Vagina (tissue), 2 donors: ENCODE measurements at regions not wholly inside any gene's neighbourhood (a gene's known extent, or its start where the extent isn't known, plus 50 kb on each side); places are given as distances from the start of the nearest gene placed in this dataset.

Experiments
- DNase-seq, 2 donors: peaks; one replicate each; pipeline ENCODE4 v3.0.0-alpha.2; 2017; ENCODE audit errors: extremely low spot score in 2 of 2
- H3K27ac ChIP-seq: fragments of 200-600 bp; sonication (generic); one replicate; pipeline ENCODE4 v1.5.1; 2019
- H3K27me3 ChIP-seq: fragments of 200-600 bp; sonication (generic); one replicate; pipeline ENCODE4 v1.5.1; 2019
- H3K36me3 ChIP-seq, 2 donors: fragments of 200-600 bp; sonication (generic); one replicate each; pipeline ENCODE4 v1.5.1; 2017 to 2019
- H3K4me1 ChIP-seq: fragments of 200-600 bp; sonication (generic); one replicate; pipeline ENCODE4 v1.5.1; 2019
- H3K4me3 ChIP-seq, 2 donors: fragments of 200-600 bp; sonication (generic); 1 replicate in 1 of 2; 2 replicates in 1 of 2; pipeline ENCODE4 v1.5.1; 2016 to 2019
- H3K9me3 ChIP-seq: fragments of 200-600 bp; sonication (generic); one replicate; pipeline ENCODE4 v1.5.1; 2019
- CTCF ChIP-seq, 3 experiments: fragments of 450-650 bp in 2 of 3; fragments of 200-600 bp in 1 of 3; sonication (generic) in 1 of 3; IDR thresholded peaks; one replicate each; pipeline ENCODE4 v1.5.1; 2017 to 2019; ENCODE audit warnings: antibody characterized with exemption in 3 of 3, mild to moderate bottlenecking in 2 of 3, moderate library complexity in 2 of 3
- POLR2A ChIP-seq, 2 donors: fragments of 450-650 bp; IDR thresholded peaks; one replicate each; pipeline ENCODE4 v1.6.1; 2017; ENCODE audit warnings: antibody characterized with exemption in 2 of 2, mild to moderate bottlenecking in 2 of 2, moderate library complexity in 2 of 2
- POLR2AphosphoS5 ChIP-seq, 2 donors: sonication (generic); formaldehyde crosslinking; IDR thresholded peaks; one replicate each; pipeline ENCODE4 v1.9.0; 2017; ENCODE audit warnings: antibody characterized with exemption in 2 of 2, mild to moderate bottlenecking in 2 of 2, low read depth in 1 of 2; ENCODE audit not compliant: insufficient read depth in 1 of 2
- intact Hi-C: fragments of 100-400 bp; cut with DNase I; formaldehyde crosslinking; loops from one replicate; pipeline ENCODE4 v1.15.1; 2023

DNA sequence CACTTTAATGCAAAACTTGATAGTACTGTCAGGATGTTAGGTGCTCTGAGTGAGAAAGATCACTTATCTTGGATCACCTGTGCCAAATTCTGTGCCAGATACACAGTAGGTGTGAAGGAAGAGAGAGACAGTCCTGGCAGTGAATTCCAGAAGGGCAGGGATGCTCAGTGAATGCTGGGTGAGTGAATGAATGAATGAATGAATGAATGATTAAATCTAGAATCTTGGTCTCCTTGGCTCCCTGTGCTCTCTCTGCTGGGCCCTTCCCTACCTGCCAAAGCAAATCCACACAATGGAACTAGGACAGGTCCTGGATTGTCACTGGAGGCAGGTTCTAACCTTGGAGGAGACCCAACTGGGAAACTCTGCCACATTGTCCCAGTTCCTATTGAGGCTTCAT is 117.5 kb upstream of the CXCL14 start:
- Histone ChIP-seq H3K4me1 (peaks cover 44% of the 10 kb centered on the region), H3K4me3 (no peak overlapping the region), H3K36me3 (no peaks in the 10 kb centered on the region), H3K27me3 (no peaks in the 10 kb centered on the region), H3K27ac (no peak overlapping the region), H3K9me3 (no peaks in the 10 kb centered on the region)
- TF ChIP-seq POLR2A (IDR thresholded peaks at IDR 0.05), result no peak
- TF ChIP-seq POLR2AphosphoS5 (IDR thresholded peaks at IDR 0.05; ENCODE audit: insufficient read depth in 1 of 2, low read depth in 1 of 2), result no peak
- TF ChIP-seq CTCF (IDR thresholded peaks at IDR 0.05), result no peak
- intact Hi-C loops, result no loop called here
- no peak for DNase-seq

DNA sequence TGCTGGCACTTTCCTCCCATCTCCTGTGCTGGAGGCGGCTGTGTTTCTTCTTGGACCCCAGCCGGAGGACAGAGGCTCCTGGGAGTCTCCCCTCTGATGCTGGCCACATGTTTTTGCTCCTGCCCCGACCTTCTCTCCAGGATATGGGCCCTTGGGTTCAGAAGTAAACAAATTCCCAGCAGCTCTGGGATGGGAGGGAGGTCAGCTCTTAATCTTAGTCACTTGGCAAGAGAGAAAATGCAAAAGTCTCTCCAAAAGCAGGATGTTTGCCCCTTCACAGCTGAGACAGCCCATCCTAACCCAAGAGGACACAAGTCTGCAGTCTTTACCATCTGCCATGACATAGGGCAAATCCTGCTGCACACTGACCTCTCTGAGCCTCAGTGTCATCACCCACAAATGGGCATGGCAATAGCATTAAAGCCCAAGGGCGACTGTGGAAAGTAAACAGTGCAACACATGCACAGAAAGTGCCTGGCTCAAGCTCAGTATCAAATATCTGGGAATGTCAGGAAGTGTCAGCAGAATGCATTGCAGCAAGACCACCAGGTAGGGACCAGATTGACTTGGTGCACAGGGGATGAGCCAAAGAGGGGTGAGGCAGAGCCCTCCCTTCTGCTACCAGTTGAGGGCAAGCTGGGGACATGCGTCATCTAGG is 117.0 kb upstream of the CXCL14 start:
- Histone ChIP-seq H3K4me1 (peaks cover 44% of the 10 kb centered on the region), H3K9me3 (no peaks in the 10 kb centered on the region), H3K27me3 (no peaks in the 10 kb centered on the region), H3K36me3 (no peaks in the 10 kb centered on the region), H3K4me3 (no peak overlapping the region), H3K27ac (no peak overlapping the region)
- intact Hi-C loops, result no loop called here
- peak in 1 of 2 donors; percentile 80 for DNase-seq
- TF ChIP-seq POLR2AphosphoS5 (IDR thresholded peaks at IDR 0.05; ENCODE audit: insufficient read depth in 1 of 2, low read depth in 1 of 2), result no peak
- TF ChIP-seq POLR2A (IDR thresholded peaks at IDR 0.05), result no peak
- TF ChIP-seq CTCF (IDR thresholded peaks at IDR 0.05), result no peak

DNA sequence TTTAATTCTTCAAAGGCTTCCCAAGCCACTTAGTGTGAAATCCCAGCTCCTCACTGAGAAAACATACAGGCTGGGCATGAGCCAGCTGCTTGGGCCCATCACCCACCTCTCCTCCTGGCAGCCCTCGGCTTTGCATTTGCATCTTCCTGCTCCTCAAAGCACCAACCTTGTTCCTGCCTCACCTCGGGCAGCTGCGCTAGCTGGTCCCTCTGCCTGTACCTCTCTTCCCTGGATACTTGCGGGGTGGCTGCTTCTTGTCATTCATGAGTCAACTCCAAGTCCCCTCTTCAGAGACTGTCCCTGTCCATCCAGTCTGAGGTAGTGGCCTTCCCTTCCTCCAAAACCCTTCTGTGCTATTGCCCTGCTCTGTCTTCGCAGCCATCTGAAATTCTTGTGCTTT is 116.1 kb upstream of the CXCL14 start:
- no peaks in the 10 kb centered on the region for H3K36me3 ChIP-seq
- intact Hi-C loops, result no loop called here
- no peaks in the 10 kb centered on the region for H3K27me3 ChIP-seq
- H3K27ac ChIP-seq, result no peak overlapping the region
- peaks cover 44% of the 10 kb centered on the region for H3K4me1 ChIP-seq
- H3K9me3 ChIP-seq, result no peaks in the 10 kb centered on the region
- peak in 1 of 2 donors; percentile 80 for DNase-seq
- no peak overlapping the region for H3K4me3 ChIP-seq
- TF ChIP-seq POLR2AphosphoS5 (IDR thresholded peaks at IDR 0.05; ENCODE audit: insufficient read depth in 1 of 2, low read depth in 1 of 2), result no peak
- no peak for TF ChIP-seq POLR2A (IDR thresholded peaks at IDR 0.05)
- TF ChIP-seq CTCF (IDR thresholded peaks at IDR 0.05), result no peak

DNA sequence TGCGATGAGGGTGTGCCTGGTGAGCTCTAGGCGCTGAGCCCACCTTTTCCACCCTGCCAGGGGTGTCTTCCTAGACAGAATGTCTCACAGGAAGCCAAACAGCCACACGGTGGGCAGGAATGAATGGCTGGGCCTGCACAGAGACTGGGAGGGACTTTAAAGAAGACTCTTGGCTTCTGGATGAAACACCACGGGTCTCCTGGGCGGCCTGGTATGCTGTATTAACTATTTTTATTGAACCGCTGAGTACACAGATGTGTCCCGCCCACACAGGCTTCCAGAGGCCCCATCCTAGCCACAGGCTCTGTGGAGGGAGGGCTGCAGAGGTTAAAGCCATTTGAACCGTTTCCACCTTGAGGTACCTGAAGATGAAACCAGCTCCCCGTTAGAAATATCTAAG is 115.2 kb upstream of the CXCL14 start:
- H3K4me3 ChIP-seq, result no peak overlapping the region
- no peak overlapping the region for H3K27ac ChIP-seq
- peak in 1 of 2 donors; percentile 44 for DNase-seq
- no peaks in the 10 kb centered on the region for H3K9me3 ChIP-seq
- H3K4me1 ChIP-seq, result peaks cover 44% of the 10 kb centered on the region
- TF ChIP-seq POLR2AphosphoS5 (IDR thresholded peaks at IDR 0.05; ENCODE audit: insufficient read depth in 1 of 2, low read depth in 1 of 2) (no peak), CTCF (IDR thresholded peaks at IDR 0.05) (no peak), POLR2A (IDR thresholded peaks at IDR 0.05) (no peak)
- intact Hi-C loops, result no loop called here
- no peaks in the 10 kb centered on the region for H3K27me3 ChIP-seq
- no peaks in the 10 kb centered on the region for H3K36me3 ChIP-seq

- H3K27ac ChIP-seq, result no peak overlapping the region
- intact Hi-C loops, result no loop called here
Observed at GRCh38 chr5:135693371-135693955, 114.7 kb upstream of the CXCL14 start.

More at GRCh38 chr5:135693371-135693955, 114.7 kb upstream of the CXCL14 start:
- peak in 1 of 2 donors; percentile 82 for DNase-seq
- H3K9me3 ChIP-seq, result no peaks in the 10 kb centered on the region
- no peak overlapping the region for H3K4me3 ChIP-seq
- H3K36me3 ChIP-seq, result no peaks in the 10 kb centered on the region
- H3K27me3 ChIP-seq, result no peaks in the 10 kb centered on the region
- H3K4me1 ChIP-seq, result peaks cover 44% of the 10 kb centered on the region
- TF ChIP-seq POLR2A (IDR thresholded peaks at IDR 0.05), result no peak
- peak in 1 of 2 donors; percentile 48 for TF ChIP-seq POLR2AphosphoS5 (IDR thresholded peaks at IDR 0.05; ENCODE audit: insufficient read depth in 1 of 2, low read depth in 1 of 2)
